Smooth muscle cell (in vitro differentiated cells): ENCODE measurements at regions not wholly inside any gene's neighbourhood (a gene's known extent, or its start where the extent isn't known, plus 50 kb on each side); places are given as distances from the start of the nearest gene placed in this dataset.
A peak's percentile ranks its signal among the peaks of the same experiment; 100 is the strongest.
"Not testable (repeated sequence)": the region's sequence is repeated elsewhere in the genome, so short reads cannot be mapped to it uniquely, and the experiment has no call there.

Source experiments
- DNase-seq: peaks from one replicate; lab custom pipeline; 2025; ENCODE audit not compliant: unreplicated experiment; lab: John Stamatoyannopoulos, UW
- H2AFZ ChIP-seq: fragments of 200-600 bp; sonication (generic); 2 replicates; pipeline ENCODE4 v1.6.0; 2016; ENCODE audit warnings: antibody characterized with exemption, low read depth, mild to moderate bottlenecking
- H3F3A ChIP-seq: fragments of 200-600 bp; sonication (generic); 2 replicates; pipeline ENCODE4 v1.6.0; 2017; ENCODE audit warnings: antibody characterized with exemption, low read depth
- H3K27ac ChIP-seq: fragments of 200-600 bp; sonication (generic); 2 replicates; pipeline ENCODE4 v1.5.1; 2016; ENCODE audit warnings: low read depth, mild to moderate bottlenecking
- H3K27me3 ChIP-seq: fragments of 200-600 bp; sonication (generic); 2 replicates; pipeline ENCODE4 v1.6.1; 2016; ENCODE audit warnings: low read depth, mild to moderate bottlenecking
- H3K36me3 ChIP-seq: fragments of 200-600 bp; sonication (generic); 2 replicates; pipeline ENCODE4 v1.5.1; 2016; ENCODE audit warnings: low read depth
- H3K4me1 ChIP-seq: fragments of 200-600 bp; sonication (generic); 2 replicates; pipeline ENCODE4 v1.5.1; 2016; ENCODE audit warnings: low read depth
- H3K4me2 ChIP-seq: fragments of 200-600 bp; sonication (generic); 2 replicates; pipeline ENCODE4 v1.6.0; 2016; ENCODE audit warnings: mild to moderate bottlenecking
- H3K4me3 ChIP-seq: fragments of 200-600 bp; sonication (generic); 2 replicates; pipeline ENCODE4 v1.5.1; 2016; ENCODE audit warnings: mild to moderate bottlenecking
- H3K79me2 ChIP-seq: fragments of 200-600 bp; sonication (generic); 2 replicates; pipeline ENCODE4 v1.6.0; 2016; ENCODE audit warnings: low read depth, mild to moderate bottlenecking
- H3K9ac ChIP-seq: fragments of 200-600 bp; sonication (generic); 2 replicates; pipeline ENCODE4 v1.6.0; 2016; ENCODE audit warnings: low read depth
- H3K9me3 ChIP-seq: fragments of 200-600 bp; sonication (generic); replicated peaks from 2 replicates; pipeline ENCODE4 v1.5.1; 2016; ENCODE audit warnings: low read depth
- H4K20me1 ChIP-seq: fragments of 200-600 bp; sonication (generic); 2 replicates; pipeline ENCODE4 v1.6.0; 2016; ENCODE audit warnings: low read depth
- WGBS: methylation state at CpG from one replicate; pipeline ENCODE4 v1.1.7; 2016; ENCODE audit warnings: low lambda C conversion rate; 5-methylcytosine and 5-hydroxymethylcytosine counted together
- TF ChIP-seq, protein P1 (sequence below): fragments of 200-600 bp; sonication (generic); IDR thresholded peaks from 2 replicates; pipeline ENCODE4 v1.5.1; 2017; ENCODE audit warnings: borderline replicate concordance, mild to moderate bottlenecking, antibody characterized with exemption; ENCODE audit not compliant: insufficient read depth, poor library complexity, severe bottlenecking

DNA sequence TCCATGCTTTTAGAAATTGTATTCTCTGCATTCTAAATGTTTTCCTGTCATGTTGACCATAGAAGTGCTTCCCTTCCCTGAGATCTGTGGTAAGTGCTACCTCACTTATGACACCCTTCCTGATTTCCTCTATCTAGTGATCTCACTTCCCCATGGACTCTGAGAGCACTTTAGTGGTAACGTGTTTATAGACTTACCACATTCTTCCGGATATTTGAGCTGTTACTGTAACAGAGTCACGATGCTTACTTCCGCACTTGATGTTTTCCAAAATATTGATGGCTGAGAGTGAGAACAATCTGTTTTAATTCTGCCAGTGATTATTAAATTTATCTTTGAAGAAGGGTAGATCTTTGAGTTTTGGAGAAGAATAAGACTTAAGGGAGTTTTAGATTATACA, 60.1 kb upstream of the NAMPT start:
- Histone ChIP-seq H3K27ac (peak overlapping the region; percentile 98), H2AFZ (no peak overlapping the region), H4K20me1 (no peaks in the 10 kb centered on the region), H3K9ac (peak overlapping the region; percentile 92), H3K4me2 (peak overlapping the region; percentile 70), H3K27me3 (no peaks in the 10 kb centered on the region), H3K4me3 (no peak overlapping the region), H3F3A (peaks cover 8% of the 10 kb centered on the region), H3K79me2 (no peaks in the 10 kb centered on the region), H3K36me3 (no peaks in the 10 kb centered on the region), H3K9me3 (peaks cover 6% of the 10 kb centered on the region), H3K4me1 (peaks cover 10% of the 10 kb centered on the region)
- no peak for DNase-seq
- 64% methylated on average over 4 of the region's 4 CpGs for WGBS
- TF ChIP-seq, protein P1, sequence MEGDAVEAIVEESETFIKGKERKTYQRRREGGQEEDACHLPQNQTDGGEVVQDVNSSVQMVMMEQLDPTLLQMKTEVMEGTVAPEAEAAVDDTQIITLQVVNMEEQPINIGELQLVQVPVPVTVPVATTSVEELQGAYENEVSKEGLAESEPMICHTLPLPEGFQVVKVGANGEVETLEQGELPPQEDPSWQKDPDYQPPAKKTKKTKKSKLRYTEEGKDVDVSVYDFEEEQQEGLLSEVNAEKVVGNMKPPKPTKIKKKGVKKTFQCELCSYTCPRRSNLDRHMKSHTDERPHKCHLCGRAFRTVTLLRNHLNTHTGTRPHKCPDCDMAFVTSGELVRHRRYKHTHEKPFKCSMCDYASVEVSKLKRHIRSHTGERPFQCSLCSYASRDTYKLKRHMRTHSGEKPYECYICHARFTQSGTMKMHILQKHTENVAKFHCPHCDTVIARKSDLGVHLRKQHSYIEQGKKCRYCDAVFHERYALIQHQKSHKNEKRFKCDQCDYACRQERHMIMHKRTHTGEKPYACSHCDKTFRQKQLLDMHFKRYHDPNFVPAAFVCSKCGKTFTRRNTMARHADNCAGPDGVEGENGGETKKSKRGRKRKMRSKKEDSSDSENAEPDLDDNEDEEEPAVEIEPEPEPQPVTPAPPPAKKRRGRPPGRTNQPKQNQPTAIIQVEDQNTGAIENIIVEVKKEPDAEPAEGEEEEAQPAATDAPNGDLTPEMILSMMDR = no peak

DNA sequence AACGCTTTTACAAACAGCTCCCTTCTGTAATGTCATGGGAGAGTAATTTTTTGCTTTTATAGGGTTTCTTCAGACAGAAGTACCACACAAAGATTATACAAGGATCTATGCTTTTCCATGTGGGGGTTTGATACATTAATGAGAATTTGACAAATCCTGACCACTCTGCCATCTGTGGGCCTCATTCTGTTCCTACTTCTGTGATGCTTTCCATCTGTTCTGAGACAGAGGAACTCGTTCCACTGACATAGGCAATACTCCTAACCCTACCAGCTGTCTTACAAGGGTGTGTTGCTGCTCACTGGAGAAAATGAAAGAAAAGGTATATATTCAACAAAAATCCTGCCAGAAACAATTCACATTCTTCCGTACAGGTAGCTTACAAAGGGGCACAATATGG, 59.4 kb upstream of the NAMPT start:
- TF ChIP-seq, protein P1 = no peak
- no peaks in the 10 kb centered on the region for H3K36me3 ChIP-seq
- no peaks in the 10 kb centered on the region for H3K79me2 ChIP-seq
- no peak overlapping the region for H3K4me3 ChIP-seq
- peaks cover 6% of the 10 kb centered on the region for H3K9me3 ChIP-seq
- peaks cover 10% of the 10 kb centered on the region for H3K4me1 ChIP-seq
- H3K9ac ChIP-seq = no peak overlapping the region
- H3F3A ChIP-seq = peaks cover 8% of the 10 kb centered on the region
- no peak overlapping the region for H3K4me2 ChIP-seq
- no peak for DNase-seq
- no peaks in the 10 kb centered on the region for H4K20me1 ChIP-seq
- no peak overlapping the region for H2AFZ ChIP-seq
- WGBS = 90% methylated on average over 3 of the region's 3 CpGs
- peak overlapping the region; percentile 98 for H3K27ac ChIP-seq
- H3K27me3 ChIP-seq = no peaks in the 10 kb centered on the region

DNA sequence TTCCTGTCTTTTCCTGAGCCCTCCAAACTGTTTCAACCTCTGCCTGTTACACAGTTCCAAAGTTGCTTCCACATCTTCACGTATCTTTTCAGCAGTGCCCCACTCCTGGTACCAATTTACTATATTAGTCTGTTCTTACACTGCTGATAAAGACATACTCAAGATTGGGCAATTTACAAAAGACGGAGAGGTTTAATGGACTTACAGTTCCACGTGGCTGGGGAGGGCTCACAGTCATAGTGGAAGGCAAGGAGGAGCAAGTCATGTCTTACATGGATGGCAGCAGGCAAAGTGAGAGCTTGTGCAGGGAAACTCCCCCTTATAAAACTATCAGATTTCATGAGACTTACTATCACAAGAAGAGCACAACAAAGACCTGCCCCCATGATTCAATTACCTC, 57.3 kb upstream of the NAMPT start:
- 78% methylated on average over 3 of the region's 3 CpGs for WGBS
- not testable (repeated sequence) for H3K79me2 ChIP-seq, H3K4me2 ChIP-seq, H3K4me3 ChIP-seq, H4K20me1 ChIP-seq, H3K4me1 ChIP-seq, H3K36me3 ChIP-seq, H2AFZ ChIP-seq, H3K27ac ChIP-seq, DNase-seq, H3F3A ChIP-seq, H3K9ac ChIP-seq, H3K27me3 ChIP-seq
- H3K9me3 ChIP-seq = peaks cover 17% of the 10 kb centered on the region

DNA sequence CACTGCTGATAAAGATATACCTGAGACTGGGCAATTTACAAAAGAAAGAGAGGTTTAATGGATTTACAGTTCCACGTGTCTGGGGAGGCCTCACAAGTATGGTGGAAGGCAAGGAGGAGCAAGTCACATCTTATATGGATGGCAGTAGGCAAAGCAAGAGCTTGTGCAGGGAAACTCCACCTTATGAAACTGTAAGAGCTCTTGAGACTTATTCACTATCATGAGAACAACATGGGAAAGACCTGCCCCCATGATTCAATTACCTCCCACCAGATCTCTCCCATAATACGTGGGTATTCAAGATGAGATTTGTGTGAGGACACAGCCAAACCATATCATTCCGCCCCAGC, 55.4 kb upstream of the NAMPT start:
- not testable (repeated sequence) for DNase-seq, H3K4me3 ChIP-seq, H3K9ac ChIP-seq, H2AFZ ChIP-seq, H3K36me3 ChIP-seq, H3K27ac ChIP-seq, H3F3A ChIP-seq, H3K79me2 ChIP-seq, H4K20me1 ChIP-seq, H3K4me1 ChIP-seq, H3K4me2 ChIP-seq, H3K27me3 ChIP-seq
- H3K9me3 ChIP-seq = peaks cover 19% of the 10 kb centered on the region
- WGBS = 82% methylated on average over 3 of the region's 3 CpGs

DNA sequence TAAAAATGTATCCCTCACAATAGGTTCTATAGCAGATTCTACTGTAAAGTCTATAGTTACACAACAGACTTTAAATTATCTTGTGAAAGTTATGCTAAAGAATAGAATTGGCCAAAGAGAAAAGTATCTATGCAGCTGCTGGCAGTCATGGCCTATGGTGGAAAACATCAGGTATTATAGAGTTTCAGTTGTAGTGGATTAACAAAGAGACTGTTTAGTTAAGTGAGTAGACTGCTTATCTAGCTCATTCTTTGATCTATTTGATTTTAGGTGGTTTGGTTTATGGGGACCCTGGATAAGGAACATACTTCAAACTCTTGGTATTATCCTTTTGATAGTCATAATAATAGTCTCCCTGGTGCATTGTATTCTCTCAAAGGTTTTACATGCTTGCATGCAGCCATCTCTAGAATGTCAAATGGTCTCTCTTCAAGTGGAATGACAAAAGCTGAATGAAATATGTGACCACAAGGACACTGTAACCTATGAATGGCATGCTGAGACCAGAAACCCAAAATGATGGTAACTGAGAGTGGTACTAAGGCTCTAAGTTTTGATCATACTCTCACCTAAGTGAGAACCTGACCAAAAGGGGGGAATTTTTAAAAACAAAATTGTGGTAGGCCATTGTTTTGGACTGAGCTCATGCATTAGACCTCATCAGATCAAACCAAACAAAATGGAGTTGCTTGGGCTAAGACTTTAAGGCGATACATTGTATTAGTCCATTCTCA, 54.9 kb upstream of the NAMPT start:
- Histone ChIP-seq H3F3A (no peaks in the 10 kb centered on the region), H3K4me2 (no peak overlapping the region), H3K4me3 (no peak overlapping the region), H2AFZ (no peak overlapping the region), H4K20me1 (no peaks in the 10 kb centered on the region), H3K36me3 (no peaks in the 10 kb centered on the region), H3K9me3 (peaks cover 19% of the 10 kb centered on the region), H3K79me2 (no peaks in the 10 kb centered on the region), H3K27me3 (no peaks in the 10 kb centered on the region), H3K9ac (no peak overlapping the region), H3K27ac (no peak overlapping the region), H3K4me1 (no peaks in the 10 kb centered on the region)
- DNase-seq = no peak
- TF ChIP-seq, protein P1 = no peak
- 90% methylated on average over 1 of the region's 1 CpG for WGBS
